Muscle of leg (tissue), 3 donors: ENCODE measurements at regions not wholly inside any gene's neighbourhood (a gene's known extent, or its start where the extent isn't known, plus 50 kb on each side); places are given as distances from the start of the nearest gene placed in this dataset.

ENCODE experiments used
- DNase-seq: peaks from one replicate; pipeline ENCODE4 v3.0.0; 2013
- H3K27ac ChIP-seq: one replicate; pipeline ENCODE4 v1.5.1; 2013; ENCODE audit warnings: mild to moderate bottlenecking, low read length, control low read depth
- H3K27me3 ChIP-seq: one replicate; pipeline ENCODE4 v1.6.1; 2013; ENCODE audit warnings: low read length; ENCODE audit not compliant: control insufficient read depth, insufficient read depth
- H3K36me3 ChIP-seq: one replicate; pipeline ENCODE4 v1.6.1; 2013; ENCODE audit warnings: low read length; ENCODE audit not compliant: control insufficient read depth, insufficient read depth
- H3K4me1 ChIP-seq: one replicate; pipeline ENCODE4 v1.6.1; 2013; ENCODE audit warnings: low read length; ENCODE audit not compliant: control insufficient read depth, insufficient read depth
- H3K4me3 ChIP-seq: one replicate; pipeline ENCODE4 v1.5.1; 2013; ENCODE audit warnings: low read length, control low read depth
- H3K9me3 ChIP-seq: replicated peaks from 2 replicates; pipeline ENCODE4 v1.6.1; 2013; ENCODE audit warnings: low read depth, low read length; ENCODE audit not compliant: control insufficient read depth
- WGBS: methylation state at CpG from one replicate; pipeline ENCODE4 v1.1.5; 2013; ENCODE audit warnings: missing lambda C conversion rate; ENCODE audit not compliant: insufficient coverage; 5-methylcytosine and 5-hydroxymethylcytosine counted together

GRCh38 chr5:42026446-42026845, 101.4 kb downstream of the FBXO4 start:
- H3K36me3 ChIP-seq, result no peaks in the 10 kb centered on the region
- DNase-seq, result no peak
- no peak overlapping the region for H3K4me3 ChIP-seq
- H3K9me3 ChIP-seq, result no peaks in the 10 kb centered on the region
- no peaks in the 10 kb centered on the region for H3K27me3 ChIP-seq
- H3K4me1 ChIP-seq, result no peaks in the 10 kb centered on the region
- H3K27ac ChIP-seq, result no peak overlapping the region
- WGBS, result no CpG with 5 or more reads among the region's 2 CpGs

GRCh38 chr5:42032137-42032536, 107.1 kb downstream of the FBXO4 start:
- no peak for DNase-seq
- no peaks in the 10 kb centered on the region for H3K27me3 ChIP-seq
- no peak overlapping the region for H3K27ac ChIP-seq
- no peaks in the 10 kb centered on the region for H3K9me3 ChIP-seq
- 86% methylated on average over 1 of the region's 1 CpG for WGBS
- no peaks in the 10 kb centered on the region for H3K36me3 ChIP-seq
- H3K4me3 ChIP-seq, result no peak overlapping the region
- no peaks in the 10 kb centered on the region for H3K4me1 ChIP-seq

GRCh38 chr5:42035526-42035925, 110.4 kb downstream of the FBXO4 start:
- no peak overlapping the region for H3K4me3 ChIP-seq
- no peaks in the 10 kb centered on the region for H3K27me3 ChIP-seq
- H3K27ac ChIP-seq, result no peak overlapping the region
- no peak for DNase-seq
- no peaks in the 10 kb centered on the region for H3K4me1 ChIP-seq
- 33% methylated on average over 1 of the region's 1 CpG for WGBS
- H3K36me3 ChIP-seq, result no peaks in the 10 kb centered on the region
- H3K9me3 ChIP-seq, result no peaks in the 10 kb centered on the region

- H3K4me1 ChIP-seq, result no peaks in the 10 kb centered on the region
- no peaks in the 10 kb centered on the region for H3K36me3 ChIP-seq
- H3K27ac ChIP-seq, result no peak overlapping the region
- H3K4me3 ChIP-seq, result no peak overlapping the region
- no peaks in the 10 kb centered on the region for H3K27me3 ChIP-seq
- no CpG with 5 or more reads among the region's 5 CpGs for WGBS
- H3K9me3 ChIP-seq, result no peaks in the 10 kb centered on the region
- no peak for DNase-seq
Measured at GRCh38 chr5:42036379-42036778, 111.3 kb downstream of the FBXO4 start.

GRCh38 chr5:42037379-42037932, 112.4 kb downstream of the FBXO4 start:
- Histone ChIP-seq H3K27me3 (no peaks in the 10 kb centered on the region), H3K4me1 (no peaks in the 10 kb centered on the region), H3K27ac (no peak overlapping the region), H3K9me3 (no peaks in the 10 kb centered on the region), H3K4me3 (no peak overlapping the region), H3K36me3 (no peaks in the 10 kb centered on the region)
- no peak for DNase-seq
- 80% methylated on average over 1 of the region's 3 CpGs for WGBS

GRCh38 chr5:42043400-42043799, 118.3 kb downstream of the FBXO4 start:
- WGBS, result no CpG with 5 or more reads among the region's 2 CpGs
- Histone ChIP-seq H3K27me3 (no peaks in the 10 kb centered on the region), H3K9me3 (no peaks in the 10 kb centered on the region), H3K27ac (no peak overlapping the region), H3K36me3 (no peaks in the 10 kb centered on the region), H3K4me3 (no peak overlapping the region), H3K4me1 (no peaks in the 10 kb centered on the region)
- DNase-seq, result no peak

- H3K4me3 ChIP-seq, result no peak overlapping the region
- H3K36me3 ChIP-seq, result no peaks in the 10 kb centered on the region
- peaks cover 2% of the 10 kb centered on the region for H3K4me1 ChIP-seq
- WGBS, result 28% methylated on average over 5 of the region's 5 CpGs
- no peak overlapping the region for H3K27ac ChIP-seq
- H3K27me3 ChIP-seq, result no peaks in the 10 kb centered on the region
- peak; percentile 4 for DNase-seq
- no peaks in the 10 kb centered on the region for H3K9me3 ChIP-seq
Measured at GRCh38 chr5:42057254-42057690, 132.2 kb downstream of the FBXO4 start.

- DNase-seq, result no peak
- H3K9me3 ChIP-seq, result no peaks in the 10 kb centered on the region
- no CpG with 5 or more reads among the region's 3 CpGs for WGBS
- H3K27ac ChIP-seq, result no peak overlapping the region
- H3K36me3 ChIP-seq, result no peaks in the 10 kb centered on the region
- H3K4me3 ChIP-seq, result no peak overlapping the region
- H3K4me1 ChIP-seq, result peaks cover 2% of the 10 kb centered on the region
- no peaks in the 10 kb centered on the region for H3K27me3 ChIP-seq
Measured at GRCh38 chr5:42059291-42059690, 134.2 kb downstream of the FBXO4 start.

GRCh38 chr5:42059778-42060464, 134.8 kb downstream of the FBXO4 start:
- Histone ChIP-seq H3K36me3 (no peaks in the 10 kb centered on the region), H3K4me1 (peaks cover 2% of the 10 kb centered on the region), H3K27me3 (no peaks in the 10 kb centered on the region), H3K4me3 (no peak overlapping the region), H3K27ac (no peak overlapping the region), H3K9me3 (no peaks in the 10 kb centered on the region)
- 88% methylated on average over 9 of the region's 16 CpGs for WGBS
- no peak for DNase-seq

GRCh38 chr5:42061121-42061520, 136.0 kb downstream of the FBXO4 start:
- WGBS, result 55% methylated on average over 2 of the region's 3 CpGs
- Histone ChIP-seq H3K4me3 (no peak overlapping the region), H3K4me1 (peaks cover 2% of the 10 kb centered on the region), H3K27me3 (no peaks in the 10 kb centered on the region), H3K27ac (no peak overlapping the region), H3K9me3 (no peaks in the 10 kb centered on the region), H3K36me3 (no peaks in the 10 kb centered on the region)
- peak; percentile 1 for DNase-seq

- H3K4me3 ChIP-seq, result no peak overlapping the region
- peaks cover 2% of the 10 kb centered on the region for H3K4me1 ChIP-seq
- no peaks in the 10 kb centered on the region for H3K9me3 ChIP-seq
- H3K36me3 ChIP-seq, result no peaks in the 10 kb centered on the region
- no peak overlapping the region for H3K27ac ChIP-seq
- no peaks in the 10 kb centered on the region for H3K27me3 ChIP-seq
- no peak for DNase-seq
Measured at GRCh38 chr5:42064821-42065220, 139.7 kb downstream of the FBXO4 start.
